ENCODE measurements at regions not wholly inside any gene's neighbourhood (a gene's known extent, or its start where the extent isn't known, plus 50 kb on each side); places are given as distances from the start of the nearest gene placed in this dataset.

- H3K27me3 ChIP-seq = no peaks in the 10 kb centered on the region
- no peak for TF ChIP-seq CTCF (IDR thresholded peaks at IDR 0.05)
- H3K9me3 ChIP-seq = no peaks in the 10 kb centered on the region
- peaks cover 0 to 3% of the 10 kb centered on the region in 2 donors for H3K4me1 ChIP-seq
- intact Hi-C loops (cut with DNase I) = no loop called here
- H3K36me3 ChIP-seq = no peaks in the 10 kb centered on the region
- H3K27ac ChIP-seq = no peak overlapping the region
- no peak for DNase-seq (ENCODE audit: low spot score in 2 of 2)
- H3K4me3 ChIP-seq = no peak overlapping the region
These were observed 300.4 kb downstream of the PTPRC start for GRCh38 chr1:198939286-198939685.

- H3K27me3 ChIP-seq = no peaks in the 10 kb centered on the region
- intact Hi-C loops (cut with DNase I) = no loop called here
- H3K27ac ChIP-seq = no peak overlapping the region
- no peak overlapping the region for H3K4me3 ChIP-seq
- H3K36me3 ChIP-seq = no peaks in the 10 kb centered on the region
- H3K4me1 ChIP-seq = peaks cover 0 to 3% of the 10 kb centered on the region in 2 donors
- no peak for DNase-seq (ENCODE audit: low spot score in 2 of 2)
- H3K9me3 ChIP-seq = no peaks in the 10 kb centered on the region
- no peak for TF ChIP-seq CTCF (IDR thresholded peaks at IDR 0.05)
These were observed 301.1 kb downstream of the PTPRC start for GRCh38 chr1:198939956-198940355.

- no peak overlapping the region for H3K27ac ChIP-seq
- H3K4me1 ChIP-seq = no peaks in the 10 kb centered on the region
- no peak for TF ChIP-seq CTCF (IDR thresholded peaks at IDR 0.05)
- no peaks in the 10 kb centered on the region for H3K9me3 ChIP-seq
- no peak for DNase-seq (ENCODE audit: low spot score in 2 of 2)
- H3K36me3 ChIP-seq = no peaks in the 10 kb centered on the region
- intact Hi-C loops (cut with DNase I) = no loop called here
- H3K27me3 ChIP-seq = no peaks in the 10 kb centered on the region
- H3K4me3 ChIP-seq = no peak overlapping the region
These were observed 303.6 kb downstream of the PTPRC start for GRCh38 chr1:198942466-198942865.

- intact Hi-C loops (cut with DNase I) = no loop called here
- H3K36me3 ChIP-seq = no peaks in the 10 kb centered on the region
- H3K4me3 ChIP-seq = no peak overlapping the region
- no peaks in the 10 kb centered on the region for H3K9me3 ChIP-seq
- H3K27ac ChIP-seq = no peak overlapping the region
- no peak for DNase-seq (ENCODE audit: low spot score in 2 of 2)
- H3K27me3 ChIP-seq = no peaks in the 10 kb centered on the region
- no peaks in the 10 kb centered on the region for H3K4me1 ChIP-seq
- TF ChIP-seq CTCF (IDR thresholded peaks at IDR 0.05) = no peak
These were observed 304.8 kb downstream of the PTPRC start for GRCh38 chr1:198943484-198944187.

GRCh38 chr1:198947456-198947855 is 308.6 kb downstream of the PTPRC start:
- intact Hi-C loops (cut with DNase I) = no loop called here
- Histone ChIP-seq H3K36me3 (no peaks in the 10 kb centered on the region), H3K27ac (no peak overlapping the region), H3K4me1 (no peaks in the 10 kb centered on the region), H3K9me3 (no peaks in the 10 kb centered on the region), H3K27me3 (no peaks in the 10 kb centered on the region), H3K4me3 (no peak overlapping the region)
- DNase-seq (ENCODE audit: low spot score in 2 of 2) = no peak
- no peak for TF ChIP-seq CTCF (IDR thresholded peaks at IDR 0.05)

All from ascending aorta (tissue), 2 donors.